ENCODE measurements at regions not wholly inside any gene's neighbourhood (a gene's known extent, or its start where the extent isn't known, plus 50 kb on each side); places are given as distances from the start of the nearest gene placed in this dataset.
"Not testable (repeated sequence)": the region's sequence is repeated elsewhere in the genome, so short reads cannot be mapped to it uniquely, and the experiment has no call there.

- Histone ChIP-seq H3K36me3 (no peaks in the 10 kb centered on the region), H3K27me3 (no peaks in the 10 kb centered on the region), H3K9ac (no peak overlapping the region), H3K27ac (no peak overlapping the region), H3K4me2 (no peak overlapping the region), H3K4me3 (no peak overlapping the region), H3K9me3 (replicated peaks in 1 of 11) (no peaks in the 10 kb centered on the region), H3K4me1 (no peaks in the 10 kb centered on the region), H4K20me1 (no peaks in the 10 kb centered on the region)
- no peak for TF ChIP-seq Cebpa-rat (IDR thresholded peaks at IDR 0.05)
Observed at GRCh38 chr14:40386433-40386832, 954.2 kb upstream of the FBXO33 start.

- Histone ChIP-seq H4K20me1 (no peaks in the 10 kb centered on the region), H3K4me3 (no peak overlapping the region), H3K9ac (no peak overlapping the region), H3K4me2 (no peak overlapping the region), H3K9me3 (replicated peaks in 1 of 11) (no peaks in the 10 kb centered on the region), H3K27ac (no peak overlapping the region), H3K36me3 (no peaks in the 10 kb centered on the region), H3K27me3 (no peaks in the 10 kb centered on the region), H3K4me1 (no peaks in the 10 kb centered on the region)
- TF ChIP-seq Cebpa-rat (IDR thresholded peaks at IDR 0.05): no peak
Observed at GRCh38 chr14:40374221-40374620, 942.0 kb upstream of the FBXO33 start.

- Histone ChIP-seq H3K4me3 (no peak overlapping the region), H3K9me3 (replicated peaks in 1 of 11) (no peaks in the 10 kb centered on the region), H3K36me3 (no peaks in the 10 kb centered on the region), H3K27ac (no peak overlapping the region), H3K27me3 (no peaks in the 10 kb centered on the region), H4K20me1 (no peaks in the 10 kb centered on the region), H3K4me1 (peaks cover 0 to 6% (median 0%) of the 10 kb centered on the region in 10 experiments; a peak in 2 of 20 replicates), H3K4me2 (no peak overlapping the region), H3K9ac (no peak overlapping the region)
- no peak for TF ChIP-seq Cebpa-rat (IDR thresholded peaks at IDR 0.05)
Observed at GRCh38 chr14:40371011-40371410, 938.8 kb upstream of the FBXO33 start.

GRCh38 chr14:40368314-40368713, 936.1 kb upstream of the FBXO33 start:
- Histone ChIP-seq H3K36me3 (no peaks in the 10 kb centered on the region), H3K4me3 (no peak overlapping the region), H3K9ac (no peak overlapping the region), H3K4me1 (peaks cover 0 to 6% (median 0%) of the 10 kb centered on the region in 10 experiments; a peak in 2 of 20 replicates), H4K20me1 (no peaks in the 10 kb centered on the region), H3K9me3 (replicated peaks in 1 of 11) (no peaks in the 10 kb centered on the region), H3K27ac (no peak overlapping the region), H3K27me3 (no peaks in the 10 kb centered on the region), H3K4me2 (no peak overlapping the region)
- no peak for TF ChIP-seq Cebpa-rat (IDR thresholded peaks at IDR 0.05)

GRCh38 chr14:40367717-40368116, 935.5 kb upstream of the FBXO33 start:
- no peak for TF ChIP-seq Cebpa-rat (IDR thresholded peaks at IDR 0.05)
- no peaks in the 10 kb centered on the region for H4K20me1 ChIP-seq

DNA sequence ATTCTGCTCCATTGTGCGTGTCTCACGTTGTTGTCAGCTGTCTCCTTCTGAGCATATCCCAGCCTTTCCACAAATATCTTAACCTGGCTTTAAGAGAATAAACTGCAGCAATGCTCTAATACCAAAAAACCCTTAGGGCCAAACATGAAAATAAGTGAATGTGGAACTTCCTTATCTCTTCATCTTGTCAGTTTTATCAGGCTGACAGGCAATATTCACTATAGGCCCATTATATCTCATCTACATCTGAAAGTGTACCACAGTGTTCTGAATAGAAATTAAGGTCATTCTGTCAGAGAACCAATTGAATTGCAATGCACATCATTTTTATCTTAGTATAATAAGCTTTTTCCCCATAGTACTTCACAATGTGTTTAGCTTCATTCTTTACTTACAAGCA, 933.1 kb upstream of the FBXO33 start:
- Histone ChIP-seq H3K27me3 (no peaks in the 10 kb centered on the region), H4K20me1 (no peaks in the 10 kb centered on the region), H3K9ac (no peak overlapping the region), H3K4me3 (no peak overlapping the region), H3K9me3 (replicated peaks in 1 of 11) (no peaks in the 10 kb centered on the region), H3K4me1 (peaks cover 0 to 6% (median 0%) of the 10 kb centered on the region in 10 experiments; a peak in 2 of 20 replicates), H3K36me3 (no peaks in the 10 kb centered on the region), H3K4me2 (no peak overlapping the region), H3K27ac (no peak overlapping the region)
- TF ChIP-seq Cebpa-rat (IDR thresholded peaks at IDR 0.05): no peak

More at GRCh38 chr14:40367717-40368116, 935.5 kb upstream of the FBXO33 start:
- no peaks in the 10 kb centered on the region for H3K36me3 ChIP-seq
- H3K4me1 ChIP-seq: peaks cover 0 to 6% (median 0%) of the 10 kb centered on the region in 10 experiments; a peak in 2 of 20 replicates
- H3K27ac ChIP-seq: no peak overlapping the region
- H3K9me3 ChIP-seq (replicated peaks in 1 of 11): no peaks in the 10 kb centered on the region
- H3K4me2 ChIP-seq: no peak overlapping the region
- H3K4me3 ChIP-seq: no peak overlapping the region
- no peak overlapping the region for H3K9ac ChIP-seq
- H3K27me3 ChIP-seq: no peaks in the 10 kb centered on the region

DNA sequence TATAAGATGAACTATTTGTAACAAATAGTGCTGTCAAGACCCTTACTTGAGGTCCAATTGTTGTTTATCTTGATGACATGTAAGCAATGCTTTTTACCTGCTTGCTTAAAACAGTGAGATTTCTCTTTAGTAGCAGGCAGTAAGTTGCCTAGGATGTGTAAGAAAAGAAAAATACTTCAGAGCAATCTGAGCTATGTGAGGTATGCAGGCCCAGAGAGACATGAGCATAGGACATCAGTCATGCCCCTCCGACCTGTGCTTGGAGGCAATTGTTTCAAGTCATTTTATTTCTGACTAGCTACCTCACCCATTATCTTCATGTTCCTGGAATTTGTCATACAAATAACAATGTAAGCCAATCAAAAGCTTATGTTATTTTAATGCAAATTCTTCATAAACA, 930.6 kb upstream of the FBXO33 start:
- Histone ChIP-seq H3K9ac (no peak overlapping the region), H3K9me3 (replicated peaks in 1 of 11) (peaks cover 0 to 9% (median 0%) of the 10 kb centered on the region in 11 experiments; a peak in 4 of 22 replicates), H3K27me3 (no peaks in the 10 kb centered on the region), H3K27ac (no peak overlapping the region), H3K36me3 (no peaks in the 10 kb centered on the region), H3K4me3 (no peak overlapping the region), H3K4me2 (no peak overlapping the region), H4K20me1 (no peaks in the 10 kb centered on the region), H3K4me1 (no peaks in the 10 kb centered on the region)
- no peak for TF ChIP-seq Cebpa-rat (IDR thresholded peaks at IDR 0.05)

DNA sequence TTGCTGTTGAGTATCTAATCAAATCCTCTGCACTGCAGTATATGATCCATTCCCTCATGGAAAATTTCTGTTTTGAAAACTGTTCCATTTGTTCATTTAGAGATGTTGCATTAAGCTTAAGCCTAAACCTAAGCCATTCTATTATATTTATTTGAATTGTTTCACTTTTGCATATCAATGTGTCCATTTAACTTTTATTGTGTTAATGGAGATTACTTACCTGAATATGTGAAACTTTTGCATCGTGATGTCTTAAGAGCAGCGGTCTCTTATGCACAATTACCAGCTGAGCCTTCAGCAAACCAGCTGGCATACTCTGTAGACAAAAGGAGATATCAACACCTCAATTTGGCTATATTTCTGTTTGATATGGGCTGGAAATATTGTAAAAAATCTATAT, 922.5 kb upstream of the FBXO33 start:
- H3K27ac ChIP-seq: no peak overlapping the region
- peaks cover 0 to 6% (median 0%) of the 10 kb centered on the region in 11 experiments; a peak in 4 of 22 replicates for H3K9me3 ChIP-seq (replicated peaks in 1 of 11)
- H3K27me3 ChIP-seq: no peaks in the 10 kb centered on the region
- TF ChIP-seq Cebpa-rat (IDR thresholded peaks at IDR 0.05): no peak
- no peaks in the 10 kb centered on the region for H3K36me3 ChIP-seq
- no peak overlapping the region for H3K4me3 ChIP-seq
- H3K4me2 ChIP-seq: no peak overlapping the region
- no peak overlapping the region for H3K9ac ChIP-seq
- no peaks in the 10 kb centered on the region for H3K4me1 ChIP-seq
- no peaks in the 10 kb centered on the region for H4K20me1 ChIP-seq

DNA sequence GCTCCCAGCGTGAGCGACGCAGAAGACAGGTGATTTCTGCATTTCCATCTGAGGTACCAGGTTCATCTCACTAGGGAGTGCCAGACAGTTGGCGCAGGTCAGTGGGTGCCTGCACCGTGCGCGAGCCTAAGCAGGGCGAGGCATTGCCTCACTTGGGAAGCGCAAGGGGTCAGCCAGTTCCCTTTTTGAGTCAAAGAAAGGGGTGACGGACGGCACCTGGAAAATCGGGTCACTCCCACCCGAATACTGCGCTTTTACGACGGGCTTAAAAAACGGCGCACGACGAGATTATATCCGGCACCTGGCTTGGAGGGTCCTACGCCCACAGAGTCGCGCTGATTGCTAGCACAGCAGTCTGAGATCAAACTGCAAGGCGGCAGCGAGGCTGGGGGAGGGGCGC, 915.9 kb upstream of the FBXO33 start:
- H3K4me3 ChIP-seq, H3K27ac ChIP-seq: not testable (repeated sequence)

DNA sequence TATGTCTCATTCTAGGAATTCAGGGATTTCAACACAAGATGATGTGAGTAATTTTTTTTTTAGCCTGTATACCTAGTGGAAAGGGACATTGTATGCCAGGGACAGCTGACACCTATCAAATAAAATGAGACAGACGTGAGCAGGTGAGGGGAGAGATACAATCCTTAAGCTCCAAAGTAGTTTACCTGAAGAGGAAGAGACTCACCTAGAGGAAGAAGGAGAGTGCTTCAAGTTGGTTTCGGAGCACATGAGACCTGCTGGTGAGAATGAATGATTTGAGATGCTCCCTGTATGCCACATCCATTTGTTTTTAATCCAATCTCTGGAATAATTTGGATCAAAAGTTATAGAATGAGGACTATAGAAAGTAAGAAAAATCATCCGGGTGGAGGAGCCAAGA, 915.4 kb upstream of the FBXO33 start:
- H3K9ac ChIP-seq: no peak overlapping the region

More for the DNA sequence above, 915.9 kb upstream of the FBXO33 start:
- H3K9me3 ChIP-seq (replicated peaks in 1 of 11); H3K4me1 ChIP-seq; H4K20me1 ChIP-seq; H3K4me2 ChIP-seq; H3K36me3 ChIP-seq; H3K27me3 ChIP-seq; H3K9ac ChIP-seq: not testable (repeated sequence)

More for the DNA sequence above, 915.4 kb upstream of the FBXO33 start:
- Histone ChIP-seq H3K9me3 (replicated peaks in 1 of 11) (peaks cover 0 to 9% (median 4%) of the 10 kb centered on the region in 11 experiments; a peak in 6 of 22 replicates), H3K4me2 (no peak overlapping the region), H3K4me3 (no peak overlapping the region), H3K36me3 (no peaks in the 10 kb centered on the region), H3K27ac (no peak overlapping the region), H4K20me1 (no peaks in the 10 kb centered on the region), H3K4me1 (no peaks in the 10 kb centered on the region), H3K27me3 (no peaks in the 10 kb centered on the region)
- TF ChIP-seq Cebpa-rat (IDR thresholded peaks at IDR 0.05): no peak
